ENCODE measurements at regions not wholly inside any gene's neighbourhood (a gene's known extent, or its start where the extent isn't known, plus 50 kb on each side); places are given as distances from the start of the nearest gene placed in this dataset.
A peak's percentile ranks its signal among the peaks of the same experiment; 100 is the strongest.

GRCh38 chrX:40152741-40153344 lies 55.1 kb upstream of the BCOR start:
- no peaks in the 10 kb centered on the region; the same call in 1 of the 2 replicates for H4K20me1 ChIP-seq (ENCODE audit: control insufficient read depth, insufficient read depth)
- H2AFZ ChIP-seq (ENCODE audit: control insufficient read depth, low read depth, low read length) = no peak overlapping the region; the same call in 1 of the 2 replicates
- peak overlapping the region; percentile 29 for H3K9ac ChIP-seq (ENCODE audit: control insufficient read depth, insufficient read depth, low read length)
- ChIA-PET RAD21 (ENCODE audit: unreplicated experiment) (interaction anchor here (1.4 kb wide), 1 partner anchor 53 kb away, joined by 8 read pairs; no protein-coding TSS in a partner anchor), SMC1A (ENCODE audit: uncharacterized antibody, unreplicated experiment) (interaction anchor here (1.7 kb wide), 1 partner anchor 43 kb away, joined by 3 read pairs; no protein-coding TSS in a partner anchor), POLR2A (no interaction called here), CTCF (no interaction called here)
- no peaks in the 10 kb centered on the region for H3K27me3 ChIP-seq (replicated peaks in 1 of 2; ENCODE audit: control insufficient read depth in 2 of 2, insufficient read depth in 2 of 2, low read length in 1 of 2)
- 23% methylated on average over 47 of the region's 47 CpGs for WGBS (ENCODE audit: insufficient coverage, insufficient replicate concordance, low lambda C conversion rate, missing lambda C conversion rate)
- H3K4me2 ChIP-seq (ENCODE audit: control insufficient read depth, insufficient read depth) = peak overlapping the region; percentile 84
- H3K79me2 ChIP-seq (ENCODE audit: control insufficient read depth, insufficient read depth, low read length) = no peaks in the 10 kb centered on the region
- TF ChIP-seq SP1 (IDR thresholded peaks at IDR 0.05; ENCODE audit: low read depth, low read length) (no peak), RFX5 (IDR thresholded peaks at IDR 0.05; ENCODE audit: low read depth, low read length) (no peak), CREB1 (IDR thresholded peaks at IDR 0.05; ENCODE audit: low read depth) (no peak), TAF1 (IDR thresholded peaks at IDR 0.05; ENCODE audit: borderline replicate concordance, low read depth, low read length) (no peak), ELK1 (IDR thresholded peaks at IDR 0.05; ENCODE audit: low read depth, low read length) (no peak), NR2C2 (IDR thresholded peaks at IDR 0.05; ENCODE audit: borderline replicate concordance, control insufficient read depth, insufficient read length, low read depth) (no peak), KLF5 (IDR thresholded peaks at IDR 0.05; ENCODE audit: partially characterized antibody) (no peak)
- DNase-seq (ENCODE audit: low read depth, low spot score) = no peak
- no TSS peak for BruUV-seq (replicated peaks)
- in situ Hi-C loops (cut with MboI) (no loop called here), intact Hi-C loops (cut with micrococcal nuclease; ENCODE audit: unreplicated experiment) (loop anchor here (2.0 to 5.0 kb wide), 2 partner anchors 54 to 341 kb away; no protein-coding TSS in a partner anchor)
- no peaks in the 10 kb centered on the region; the same call in 2 of the 3 replicates for H3K9me3 ChIP-seq (replicated peaks; ENCODE audit: control insufficient read depth, insufficient read depth, low read length)
- no peaks in the 10 kb centered on the region for H3K36me3 ChIP-seq (ENCODE audit: control insufficient read depth in 2 of 2, insufficient read depth in 2 of 2, low read length in 1 of 2)
- peak overlapping the region; percentile 39; the same call in 1 of the 2 replicates for H3K4me3 ChIP-seq
- no peak for FAIRE-seq
- H3K27ac ChIP-seq (ENCODE audit: control insufficient read depth, insufficient read depth) = no peak overlapping the region
- ATAC-seq = peak; percentile 40
- peaks cover 13% of the 10 kb centered on the region for H3K4me1 ChIP-seq (ENCODE audit: control insufficient read depth, insufficient read depth, low read length)
